DND-41 (cell line): ENCODE measurements at regions not wholly inside any gene's neighbourhood (a gene's known extent, or its start where the extent isn't known, plus 50 kb on each side); places are given as distances from the start of the nearest gene placed in this dataset.
"Not testable (repeated sequence)": the region's sequence is repeated elsewhere in the genome, so short reads cannot be mapped to it uniquely, and the experiment has no call there.

Experiments
- ATAC-seq: fragments of 200-7000 bp; cut with Tn5 transposase; 3 replicates; pipeline ENCODE4 v1.9.1; 2021; ENCODE audit warnings: low read depth; ENCODE audit not compliant: insufficient read depth
- DNase-seq: peaks from one replicate; pipeline ENCODE4 v3.0.0-alpha.2; 2020
- H2AFZ ChIP-seq: 2 replicates; pipeline ENCODE4 v1.6.0; 2012; ENCODE audit warnings: low read depth, low read length
- H3K27ac ChIP-seq: 2 replicates; pipeline ENCODE4 v1.5.1; 2012; ENCODE audit warnings: low read length, inconsistent platforms
- H3K27me3 ChIP-seq: fragments of 200-600 bp; sonication (generic); 2 replicates; pipeline ENCODE4 v1.6.0; 2012; ENCODE audit warnings: low read length, mild to moderate bottlenecking, inconsistent platforms; ENCODE audit not compliant: insufficient read depth, poor library complexity
- H3K36me3 ChIP-seq: 2 replicates; pipeline ENCODE4 v1.5.1; 2012; ENCODE audit warnings: low read length, inconsistent platforms; ENCODE audit not compliant: insufficient read depth
- H3K4me1 ChIP-seq: 2 replicates; pipeline ENCODE4 v1.5.1; 2012; ENCODE audit warnings: mild to moderate bottlenecking, low read length; ENCODE audit not compliant: insufficient read depth
- H3K4me2 ChIP-seq: 2 replicates; pipeline ENCODE4 v1.6.0; 2012; ENCODE audit warnings: mild to moderate bottlenecking, moderate library complexity, low read length, inconsistent platforms; ENCODE audit not compliant: insufficient read depth
- H3K4me3 ChIP-seq, 2 experiments: fragments of 200-600 bp in 1 of 2; shearing (Covaris generic) in 1 of 2; 2 replicates each; pipeline ENCODE4 v1.5.1; 2012 to 2016; ENCODE audit warnings: inconsistent platforms in 2 of 2, low read length in 2 of 2, mild to moderate bottlenecking in 2 of 2, low read depth in 1 of 2, moderate library complexity in 1 of 2
- H3K79me2 ChIP-seq: 2 replicates; pipeline ENCODE4 v1.6.0; 2012; ENCODE audit warnings: low read length, inconsistent platforms; ENCODE audit not compliant: insufficient read depth
- H3K9ac ChIP-seq: 2 replicates; pipeline ENCODE4 v1.6.0; 2012; ENCODE audit warnings: low read depth, mild to moderate bottlenecking, inconsistent platforms, low read length, moderate library complexity
- H3K9me3 ChIP-seq: 2 replicates; pipeline ENCODE4 v1.5.1; 2012; ENCODE audit warnings: low read length, moderate library complexity, mild to moderate bottlenecking, inconsistent platforms; ENCODE audit not compliant: insufficient read depth, severe bottlenecking
- H4K20me1 ChIP-seq: 2 replicates; pipeline ENCODE4 v1.6.0; 2012; ENCODE audit warnings: low read length; ENCODE audit not compliant: insufficient read depth
- CTCF ChIP-seq: IDR thresholded peaks from 2 replicates; pipeline ENCODE4 v1.5.1; 2012; ENCODE audit warnings: borderline replicate concordance, low read length, moderate library complexity, mild to moderate bottlenecking; ENCODE audit not compliant: poor library complexity, severe bottlenecking; ENCODE audit errors: extremely low read depth
- EZH2 ChIP-seq: IDR thresholded peaks from 3 replicates; pipeline ENCODE4 v1.6.1; 2012; ENCODE audit warnings: borderline replicate concordance, low read depth, mild to moderate bottlenecking, moderate library complexity, low read length, inconsistent platforms; ENCODE audit not compliant: severe bottlenecking

- Histone ChIP-seq H3K9ac (no peak overlapping the region), H3K36me3 (no peaks in the 10 kb centered on the region), H3K27me3 (peaks cover 13% of the 10 kb centered on the region), H2AFZ (no peak overlapping the region), H3K4me2 (no peak overlapping the region), H3K27ac (no peak overlapping the region), H4K20me1 (no peaks in the 10 kb centered on the region), H3K79me2 (no peaks in the 10 kb centered on the region), H3K4me1 (no peaks in the 10 kb centered on the region), H3K4me3 (no peak overlapping the region), H3K9me3 (peaks cover 7% of the 10 kb centered on the region)
- ATAC-seq (no peak), DNase-seq (no peak)
- TF ChIP-seq EZH2: no peak
- no peak for TF ChIP-seq CTCF
Observed at GRCh38 chr2:237210763-237211162, 125.1 kb downstream of the COPS8 start.

GRCh38 chr2:237212356-237213279 lies 126.9 kb downstream of the COPS8 start:
- ATAC-seq, DNase-seq, H2AFZ ChIP-seq, H3K9ac ChIP-seq, H3K27me3 ChIP-seq, H4K20me1 ChIP-seq, H3K27ac ChIP-seq, H3K4me1 ChIP-seq, H3K4me2 ChIP-seq, H3K36me3 ChIP-seq, H3K79me2 ChIP-seq, H3K4me3 ChIP-seq, H3K9me3 ChIP-seq: not testable (repeated sequence)

- ATAC-seq: no peak
- Histone ChIP-seq H3K27me3 (peaks cover 13% of the 10 kb centered on the region), H3K36me3 (no peaks in the 10 kb centered on the region), H3K79me2 (no peaks in the 10 kb centered on the region), H4K20me1 (no peaks in the 10 kb centered on the region), H3K4me2 (no peak overlapping the region), H3K9ac (no peak overlapping the region), H3K4me3 (no peak overlapping the region), H3K27ac (no peak overlapping the region), H3K4me1 (no peaks in the 10 kb centered on the region), H2AFZ (no peak overlapping the region), H3K9me3 (peaks cover 7% of the 10 kb centered on the region)
- TF ChIP-seq EZH2 (no peak), CTCF (no peak)
- no peak for DNase-seq
Observed at GRCh38 chr2:237213315-237214022, 127.8 kb downstream of the COPS8 start.

- H3K4me3 ChIP-seq: no peak overlapping the region
- no peaks in the 10 kb centered on the region for H3K36me3 ChIP-seq
- H3K9me3 ChIP-seq: peaks cover 7% of the 10 kb centered on the region
- peaks cover 11% of the 10 kb centered on the region for H3K27me3 ChIP-seq
- DNase-seq: no peak
- no peak overlapping the region for H2AFZ ChIP-seq
- H3K9ac ChIP-seq: no peak overlapping the region
- H3K27ac ChIP-seq: no peak overlapping the region
- H3K79me2 ChIP-seq: no peaks in the 10 kb centered on the region
- no peak overlapping the region for H3K4me2 ChIP-seq
- H3K4me1 ChIP-seq: no peaks in the 10 kb centered on the region
- H4K20me1 ChIP-seq: no peaks in the 10 kb centered on the region
- TF ChIP-seq CTCF: no peak
- no peak for ATAC-seq
Observed at GRCh38 chr2:237214030-237214675, 128.5 kb downstream of the COPS8 start.
